ENCODE measurements at regions not wholly inside any gene's neighbourhood (a gene's known extent, or its start where the extent isn't known, plus 50 kb on each side); places are given as distances from the start of the nearest gene placed in this dataset.

GRCh38 chr3:162334537-162334936 is 837.9 kb downstream of the OTOL1 start:
- Histone ChIP-seq H3K27me3 (ENCODE audit: control insufficient read depth in 2 of 2, insufficient read depth in 2 of 2, low read length in 2 of 2) (no peaks in the 10 kb centered on the region), H3K4me3 (ENCODE audit: low read length in 2 of 2) (no peak overlapping the region), H3K27ac (ENCODE audit: low read depth in 2 of 2, low read length in 2 of 2) (no peak overlapping the region), H3K9ac (ENCODE audit: low read depth in 1 of 2, low read length in 2 of 2) (no peak overlapping the region), H3K36me3 (ENCODE audit: control insufficient read depth in 2 of 2, insufficient read depth in 2 of 2, low read length in 2 of 2) (no peaks in the 10 kb centered on the region), H3K9me3 (ENCODE audit: control insufficient read depth in 2 of 2, low read length in 2 of 2) (no peaks in the 10 kb centered on the region), H3K4me1 (ENCODE audit: control insufficient read depth in 2 of 2, insufficient read depth in 2 of 2, low read length in 2 of 2) (no peaks in the 10 kb centered on the region)

- H3K27ac ChIP-seq (ENCODE audit: low read depth in 2 of 2, low read length in 2 of 2), result no peak overlapping the region
- no peak overlapping the region for H3K9ac ChIP-seq (ENCODE audit: low read depth in 1 of 2, low read length in 2 of 2)
- H3K36me3 ChIP-seq (ENCODE audit: control insufficient read depth in 2 of 2, insufficient read depth in 2 of 2, low read length in 2 of 2), result no peaks in the 10 kb centered on the region
- H3K27me3 ChIP-seq (ENCODE audit: control insufficient read depth in 2 of 2, insufficient read depth in 2 of 2, low read length in 2 of 2), result no peaks in the 10 kb centered on the region
- no peaks in the 10 kb centered on the region for H3K9me3 ChIP-seq (ENCODE audit: control insufficient read depth in 2 of 2, low read length in 2 of 2)
- H3K4me1 ChIP-seq (ENCODE audit: control insufficient read depth in 2 of 2, insufficient read depth in 2 of 2, low read length in 2 of 2), result no peaks in the 10 kb centered on the region
- H3K4me3 ChIP-seq (ENCODE audit: low read length in 2 of 2), result no peak overlapping the region
These were observed 841.0 kb downstream of the OTOL1 start for GRCh38 chr3:162337630-162338029.

GRCh38 chr3:162338514-162338913 is 841.9 kb downstream of the OTOL1 start:
- H3K27me3 ChIP-seq (ENCODE audit: control insufficient read depth in 2 of 2, insufficient read depth in 2 of 2, low read length in 2 of 2), result no peaks in the 10 kb centered on the region
- H3K9ac ChIP-seq (ENCODE audit: low read depth in 1 of 2, low read length in 2 of 2), result no peak overlapping the region
- H3K9me3 ChIP-seq (ENCODE audit: control insufficient read depth in 2 of 2, low read length in 2 of 2), result no peaks in the 10 kb centered on the region
- H3K4me1 ChIP-seq (ENCODE audit: control insufficient read depth in 2 of 2, insufficient read depth in 2 of 2, low read length in 2 of 2), result no peaks in the 10 kb centered on the region
- no peak overlapping the region for H3K4me3 ChIP-seq (ENCODE audit: low read length in 2 of 2)
- H3K27ac ChIP-seq (ENCODE audit: low read depth in 2 of 2, low read length in 2 of 2), result no peak overlapping the region
- H3K36me3 ChIP-seq (ENCODE audit: control insufficient read depth in 2 of 2, insufficient read depth in 2 of 2, low read length in 2 of 2), result no peaks in the 10 kb centered on the region

- H3K36me3 ChIP-seq (ENCODE audit: control insufficient read depth in 2 of 2, insufficient read depth in 2 of 2, low read length in 2 of 2), result no peaks in the 10 kb centered on the region
- no peak overlapping the region for H3K27ac ChIP-seq (ENCODE audit: low read depth in 2 of 2, low read length in 2 of 2)
- H3K27me3 ChIP-seq (ENCODE audit: control insufficient read depth in 2 of 2, insufficient read depth in 2 of 2, low read length in 2 of 2), result no peaks in the 10 kb centered on the region
- H3K9me3 ChIP-seq (ENCODE audit: control insufficient read depth in 2 of 2, low read length in 2 of 2), result no peaks in the 10 kb centered on the region
- no peak overlapping the region for H3K9ac ChIP-seq (ENCODE audit: low read depth in 1 of 2, low read length in 2 of 2)
- H3K4me3 ChIP-seq (ENCODE audit: low read length in 2 of 2), result no peak overlapping the region
- H3K4me1 ChIP-seq (ENCODE audit: control insufficient read depth in 2 of 2, insufficient read depth in 2 of 2, low read length in 2 of 2), result no peaks in the 10 kb centered on the region
These were observed 852.3 kb downstream of the OTOL1 start for GRCh38 chr3:162348912-162349311.

- H3K27me3 ChIP-seq (ENCODE audit: control insufficient read depth in 2 of 2, insufficient read depth in 2 of 2, low read length in 2 of 2), result no peaks in the 10 kb centered on the region
- H3K4me1 ChIP-seq (ENCODE audit: control insufficient read depth in 2 of 2, insufficient read depth in 2 of 2, low read length in 2 of 2), result no peaks in the 10 kb centered on the region
- H3K9ac ChIP-seq (ENCODE audit: low read depth in 1 of 2, low read length in 2 of 2), result no peak overlapping the region
- H3K36me3 ChIP-seq (ENCODE audit: control insufficient read depth in 2 of 2, insufficient read depth in 2 of 2, low read length in 2 of 2), result no peaks in the 10 kb centered on the region
- no peak overlapping the region for H3K27ac ChIP-seq (ENCODE audit: low read depth in 2 of 2, low read length in 2 of 2)
- H3K9me3 ChIP-seq (ENCODE audit: control insufficient read depth in 2 of 2, low read length in 2 of 2), result no peaks in the 10 kb centered on the region
- no peak overlapping the region for H3K4me3 ChIP-seq (ENCODE audit: low read length in 2 of 2)
These were observed 856.8 kb downstream of the OTOL1 start for GRCh38 chr3:162353414-162353813.

- Histone ChIP-seq H3K27me3 (ENCODE audit: control insufficient read depth in 2 of 2, insufficient read depth in 2 of 2, low read length in 2 of 2) (no peaks in the 10 kb centered on the region), H3K4me1 (ENCODE audit: control insufficient read depth in 2 of 2, insufficient read depth in 2 of 2, low read length in 2 of 2) (no peaks in the 10 kb centered on the region), H3K27ac (ENCODE audit: low read depth in 2 of 2, low read length in 2 of 2) (no peak overlapping the region), H3K9ac (ENCODE audit: low read depth in 1 of 2, low read length in 2 of 2) (no peak overlapping the region), H3K4me3 (ENCODE audit: low read length in 2 of 2) (no peak overlapping the region), H3K36me3 (ENCODE audit: control insufficient read depth in 2 of 2, insufficient read depth in 2 of 2, low read length in 2 of 2) (no peaks in the 10 kb centered on the region), H3K9me3 (ENCODE audit: control insufficient read depth in 2 of 2, low read length in 2 of 2) (no peaks in the 10 kb centered on the region)
These were observed 857.7 kb downstream of the OTOL1 start for GRCh38 chr3:162354356-162354755.

- Histone ChIP-seq H3K27me3 (ENCODE audit: control insufficient read depth in 2 of 2, insufficient read depth in 2 of 2, low read length in 2 of 2) (no peaks in the 10 kb centered on the region), H3K36me3 (ENCODE audit: control insufficient read depth in 2 of 2, insufficient read depth in 2 of 2, low read length in 2 of 2) (no peaks in the 10 kb centered on the region), H3K9ac (ENCODE audit: low read depth in 1 of 2, low read length in 2 of 2) (no peak overlapping the region), H3K4me1 (ENCODE audit: control insufficient read depth in 2 of 2, insufficient read depth in 2 of 2, low read length in 2 of 2) (no peaks in the 10 kb centered on the region), H3K4me3 (ENCODE audit: low read length in 2 of 2) (no peak overlapping the region), H3K9me3 (ENCODE audit: control insufficient read depth in 2 of 2, low read length in 2 of 2) (no peaks in the 10 kb centered on the region), H3K27ac (ENCODE audit: low read depth in 2 of 2, low read length in 2 of 2) (no peak overlapping the region)
These were observed 868.6 kb downstream of the OTOL1 start for GRCh38 chr3:162365066-162365719.

- no peak overlapping the region for H3K9ac ChIP-seq (ENCODE audit: low read depth in 1 of 2, low read length in 2 of 2)
- H3K27me3 ChIP-seq (ENCODE audit: control insufficient read depth in 2 of 2, insufficient read depth in 2 of 2, low read length in 2 of 2), result no peaks in the 10 kb centered on the region
- no peaks in the 10 kb centered on the region for H3K36me3 ChIP-seq (ENCODE audit: control insufficient read depth in 2 of 2, insufficient read depth in 2 of 2, low read length in 2 of 2)
- H3K9me3 ChIP-seq (ENCODE audit: control insufficient read depth in 2 of 2, low read length in 2 of 2), result no peaks in the 10 kb centered on the region
- H3K4me1 ChIP-seq (ENCODE audit: control insufficient read depth in 2 of 2, insufficient read depth in 2 of 2, low read length in 2 of 2), result no peaks in the 10 kb centered on the region
- no peak overlapping the region for H3K4me3 ChIP-seq (ENCODE audit: low read length in 2 of 2)
- no peak overlapping the region for H3K27ac ChIP-seq (ENCODE audit: low read depth in 2 of 2, low read length in 2 of 2)
These were observed 869.7 kb downstream of the OTOL1 start for GRCh38 chr3:162366166-162366766.

GRCh38 chr3:162367429-162368260 is 871.0 kb downstream of the OTOL1 start:
- no peaks in the 10 kb centered on the region for H3K27me3 ChIP-seq (ENCODE audit: control insufficient read depth in 2 of 2, insufficient read depth in 2 of 2, low read length in 2 of 2)
- no peaks in the 10 kb centered on the region for H3K9me3 ChIP-seq (ENCODE audit: control insufficient read depth in 2 of 2, low read length in 2 of 2)
- H3K4me3 ChIP-seq (ENCODE audit: low read length in 2 of 2), result no peak overlapping the region
- no peak overlapping the region for H3K27ac ChIP-seq (ENCODE audit: low read depth in 2 of 2, low read length in 2 of 2)
- H3K4me1 ChIP-seq (ENCODE audit: control insufficient read depth in 2 of 2, insufficient read depth in 2 of 2, low read length in 2 of 2), result no peaks in the 10 kb centered on the region
- H3K36me3 ChIP-seq (ENCODE audit: control insufficient read depth in 2 of 2, insufficient read depth in 2 of 2, low read length in 2 of 2), result no peaks in the 10 kb centered on the region
- no peak overlapping the region for H3K9ac ChIP-seq (ENCODE audit: low read depth in 1 of 2, low read length in 2 of 2)

GRCh38 chr3:162368417-162368816 is 871.8 kb downstream of the OTOL1 start:
- Histone ChIP-seq H3K9me3 (ENCODE audit: control insufficient read depth in 2 of 2, low read length in 2 of 2) (no peaks in the 10 kb centered on the region), H3K4me3 (ENCODE audit: low read length in 2 of 2) (no peak overlapping the region), H3K9ac (ENCODE audit: low read depth in 1 of 2, low read length in 2 of 2) (no peak overlapping the region), H3K27ac (ENCODE audit: low read depth in 2 of 2, low read length in 2 of 2) (no peak overlapping the region), H3K27me3 (ENCODE audit: control insufficient read depth in 2 of 2, insufficient read depth in 2 of 2, low read length in 2 of 2) (no peaks in the 10 kb centered on the region), H3K4me1 (ENCODE audit: control insufficient read depth in 2 of 2, insufficient read depth in 2 of 2, low read length in 2 of 2) (no peaks in the 10 kb centered on the region), H3K36me3 (ENCODE audit: control insufficient read depth in 2 of 2, insufficient read depth in 2 of 2, low read length in 2 of 2) (no peaks in the 10 kb centered on the region)
